ENCODE measurements at regions not wholly inside any gene's neighbourhood (a gene's known extent, or its start where the extent isn't known, plus 50 kb on each side); places are given as distances from the start of the nearest gene placed in this dataset.

- TF ChIP-seq CTCF (IDR thresholded peaks at IDR 0.05; ENCODE audit: insufficient read depth, low read length, poor library complexity, severe bottlenecking) (no peak), EZH2phosphoT487 (conservative IDR thresholded peaks at IDR 0.05; ENCODE audit: low read length) (no peak)
Measured at GRCh38 chr4:38500433-38500832, 163.6 kb upstream of the KLF3 start.

Measured in SU-DHL-6 (cell line).